GOT3 (cell line): ENCODE measurements at regions not wholly inside any gene's neighbourhood (a gene's known extent, or its start where the extent isn't known, plus 50 kb on each side); places are given as distances from the start of the nearest gene placed in this dataset.
"Not testable (repeated sequence)": the region's sequence is repeated elsewhere in the genome, so short reads cannot be mapped to it uniquely, and the experiment has no call there.

Source experiments
- DNase-seq: peaks from one replicate; lab custom pipeline; 2025; ENCODE audit warnings: mixed read lengths; lab: John Stamatoyannopoulos, UW

DNA sequence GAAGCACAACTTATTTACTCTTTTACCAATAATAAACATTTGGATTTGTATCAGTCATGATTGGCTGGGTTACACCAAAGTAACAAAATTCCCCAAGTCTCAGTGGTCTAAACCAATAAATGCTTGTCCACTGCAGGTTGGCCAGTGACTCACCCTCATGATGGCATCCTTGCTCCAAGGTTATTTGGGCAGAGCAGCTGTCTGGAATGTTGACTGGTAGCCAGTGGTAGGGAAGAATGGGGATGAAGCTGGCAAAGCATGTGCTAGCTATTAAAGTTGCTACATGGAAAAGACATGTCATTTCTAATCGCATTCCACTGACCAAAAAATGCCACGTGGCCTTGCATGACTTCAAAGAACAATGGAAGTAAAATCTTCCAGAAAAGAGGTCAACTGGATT, 1168.7 kb upstream of the CELF2 start:
- DNase-seq = no peak

- no peak for DNase-seq
Observed at GRCh38 chr10:9850415-9850814, 1167.3 kb upstream of the CELF2 start.

GRCh38 chr10:9851808-9852207, 1165.9 kb upstream of the CELF2 start:
- no peak for DNase-seq

GRCh38 chr10:9853405-9854355, 1164.0 kb upstream of the CELF2 start:
- no peak for DNase-seq

DNA sequence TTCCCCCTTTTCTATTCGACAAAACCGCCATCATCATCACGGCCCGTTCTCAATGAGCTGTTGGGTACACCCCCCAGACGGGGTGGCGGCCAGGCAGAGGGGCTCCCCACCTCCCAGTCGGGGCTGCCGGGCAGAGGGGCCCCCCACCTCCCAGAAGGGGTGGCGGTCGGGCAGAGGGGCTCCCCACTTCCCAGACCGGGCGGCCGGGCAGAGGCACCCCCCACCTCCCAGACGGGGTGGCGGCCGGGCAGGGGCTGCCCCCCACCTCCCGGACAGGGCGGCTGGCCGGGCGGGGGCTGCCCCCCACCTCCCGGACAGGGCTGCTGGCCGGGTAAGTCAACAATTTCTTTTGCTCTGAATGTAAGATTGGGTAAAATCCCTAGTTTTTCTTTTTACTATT, 1162.2 kb upstream of the CELF2 start:
- DNase-seq = not testable (repeated sequence)

DNA sequence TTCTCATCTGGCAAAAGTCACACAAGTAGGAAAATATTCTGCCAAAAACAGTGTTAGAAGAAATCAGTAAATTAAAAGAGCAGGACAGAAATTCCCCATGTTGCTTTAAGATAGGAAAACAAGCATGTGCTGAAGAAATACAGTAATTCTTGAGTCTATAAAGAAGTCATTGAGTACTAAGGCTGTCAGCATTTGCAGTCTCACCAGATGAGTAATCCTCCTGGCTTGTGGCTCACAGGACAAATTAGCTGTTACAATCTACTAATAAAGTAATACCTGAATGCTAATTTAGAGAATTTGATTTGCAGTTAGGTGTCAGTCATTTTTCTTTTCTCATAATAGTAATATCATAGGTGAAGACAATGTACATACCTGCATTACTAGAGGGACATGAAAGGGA, 1158.9 kb upstream of the CELF2 start:
- no peak for DNase-seq

GRCh38 chr10:9860045-9860444, 1157.6 kb upstream of the CELF2 start:
- no peak for DNase-seq

- DNase-seq = no peak
Observed at GRCh38 chr10:9863559-9864121, 1154.0 kb upstream of the CELF2 start.

GRCh38 chr10:9868499-9868898, 1149.2 kb upstream of the CELF2 start:
- DNase-seq = no peak

DNA sequence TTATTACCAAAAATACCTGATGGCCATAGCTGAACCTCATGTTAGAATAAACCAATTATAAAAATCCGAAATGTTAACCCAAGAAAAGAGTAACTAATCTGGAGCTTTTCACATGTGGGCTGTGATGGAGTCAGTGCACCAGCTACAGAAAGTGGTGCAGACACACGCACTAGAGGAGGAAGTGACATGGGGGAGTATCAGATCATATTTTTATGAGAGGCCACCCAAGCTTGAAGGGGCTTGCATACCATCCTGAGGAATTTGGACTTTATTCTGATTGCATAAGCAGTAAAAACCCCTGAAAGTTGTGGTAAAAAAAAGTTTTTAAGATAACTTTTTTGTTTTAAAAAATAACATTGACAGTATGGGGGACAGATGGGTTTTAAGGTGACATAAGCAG, 1148.5 kb upstream of the CELF2 start:
- no peak for DNase-seq

DNA sequence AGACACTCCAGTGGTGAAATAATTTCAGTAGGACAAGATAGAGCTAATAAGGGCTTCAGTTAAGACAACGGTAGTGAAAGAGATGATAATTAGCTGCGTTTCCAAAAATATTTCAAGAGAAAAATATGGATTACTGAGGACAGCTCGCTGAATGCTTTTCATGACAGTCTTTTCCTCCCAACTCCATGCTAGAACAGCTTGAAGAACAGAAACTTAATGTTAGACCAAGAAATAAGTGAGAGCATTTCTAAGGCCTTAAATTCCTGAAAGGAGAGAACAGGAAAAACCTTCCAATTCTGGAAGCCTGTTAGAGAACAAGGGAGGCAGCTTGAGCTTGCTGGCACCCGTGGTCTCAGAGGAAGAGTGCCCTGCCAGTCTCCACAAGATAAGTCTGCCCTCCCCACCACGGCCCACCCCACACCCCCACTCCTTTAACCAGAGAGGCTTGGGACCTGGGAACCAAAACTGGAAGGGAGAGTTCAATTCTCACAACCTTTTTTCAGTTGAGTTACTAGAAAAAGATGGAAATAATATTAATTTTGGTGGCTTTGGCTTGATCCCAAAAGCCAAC, 1148.0 kb upstream of the CELF2 start:
- no peak for DNase-seq

DNA sequence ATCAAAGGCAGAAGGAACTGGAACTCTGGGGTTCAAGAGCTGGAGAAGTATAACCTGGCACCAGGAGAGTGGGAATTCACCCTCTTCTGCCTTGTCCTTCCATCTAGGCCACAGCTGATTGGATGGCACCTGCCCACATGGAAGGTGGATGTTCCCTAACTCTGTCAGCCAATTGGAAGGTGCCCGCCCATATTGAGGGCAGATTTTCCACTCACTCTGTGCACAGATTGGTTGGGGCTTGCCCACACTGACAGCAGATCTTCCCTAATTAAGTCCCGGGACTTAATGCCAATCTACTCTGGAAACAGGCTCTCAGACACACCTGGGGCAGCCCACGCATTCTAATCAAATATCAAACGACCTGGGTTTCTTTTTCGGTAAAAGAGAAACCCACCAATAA, 1142.3 kb upstream of the CELF2 start:
- no peak for DNase-seq

DNA sequence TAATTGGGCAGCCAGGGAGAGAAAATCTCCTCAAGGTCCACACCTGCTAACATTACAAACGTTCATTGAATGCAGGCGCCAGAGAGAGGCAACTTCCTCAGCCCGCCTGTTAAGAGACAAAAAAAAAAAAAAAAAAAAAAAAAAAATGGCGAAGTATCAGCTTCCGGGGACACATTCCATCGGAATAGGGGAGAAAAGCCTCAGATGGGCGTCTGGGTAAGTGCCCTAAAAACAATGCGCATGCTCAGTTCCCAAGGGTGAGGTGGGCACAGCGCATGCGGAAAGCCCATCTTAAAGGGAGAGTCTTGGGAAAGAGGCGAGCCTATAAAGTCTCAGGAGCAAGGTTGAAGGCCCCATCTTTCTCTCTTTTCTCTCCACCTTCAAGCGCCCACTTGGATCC, 1139.7 kb upstream of the CELF2 start:
- no peak for DNase-seq

- DNase-seq = no peak
Observed at GRCh38 chr10:9878383-9878782, 1139.3 kb upstream of the CELF2 start.

GRCh38 chr10:9885761-9886160, 1131.9 kb upstream of the CELF2 start:
- no peak for DNase-seq

- no peak for DNase-seq
Observed at GRCh38 chr10:9886772-9887171, 1130.9 kb upstream of the CELF2 start.

DNA sequence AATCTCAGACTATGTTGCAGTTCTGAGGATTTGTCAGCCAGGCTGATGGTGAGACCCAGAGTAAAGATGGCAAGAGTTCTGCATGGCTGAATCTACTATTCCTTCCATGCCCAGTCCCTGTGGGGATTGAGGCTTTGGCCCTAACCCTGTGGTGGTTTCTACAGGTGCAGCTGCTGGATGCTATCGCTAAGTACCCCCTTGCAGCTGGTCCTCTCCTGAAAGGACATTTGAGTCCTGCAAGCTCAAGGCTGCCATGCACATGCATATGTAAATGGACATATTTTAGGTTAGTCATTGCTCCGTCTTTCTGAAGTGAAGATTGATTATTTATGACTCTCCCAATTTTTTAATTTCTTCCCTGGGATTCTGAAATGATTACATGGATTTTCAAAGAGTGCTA, 1122.2 kb upstream of the CELF2 start:
- no peak for DNase-seq

- no peak for DNase-seq
Observed at GRCh38 chr10:9895981-9896380, 1121.7 kb upstream of the CELF2 start.

DNA sequence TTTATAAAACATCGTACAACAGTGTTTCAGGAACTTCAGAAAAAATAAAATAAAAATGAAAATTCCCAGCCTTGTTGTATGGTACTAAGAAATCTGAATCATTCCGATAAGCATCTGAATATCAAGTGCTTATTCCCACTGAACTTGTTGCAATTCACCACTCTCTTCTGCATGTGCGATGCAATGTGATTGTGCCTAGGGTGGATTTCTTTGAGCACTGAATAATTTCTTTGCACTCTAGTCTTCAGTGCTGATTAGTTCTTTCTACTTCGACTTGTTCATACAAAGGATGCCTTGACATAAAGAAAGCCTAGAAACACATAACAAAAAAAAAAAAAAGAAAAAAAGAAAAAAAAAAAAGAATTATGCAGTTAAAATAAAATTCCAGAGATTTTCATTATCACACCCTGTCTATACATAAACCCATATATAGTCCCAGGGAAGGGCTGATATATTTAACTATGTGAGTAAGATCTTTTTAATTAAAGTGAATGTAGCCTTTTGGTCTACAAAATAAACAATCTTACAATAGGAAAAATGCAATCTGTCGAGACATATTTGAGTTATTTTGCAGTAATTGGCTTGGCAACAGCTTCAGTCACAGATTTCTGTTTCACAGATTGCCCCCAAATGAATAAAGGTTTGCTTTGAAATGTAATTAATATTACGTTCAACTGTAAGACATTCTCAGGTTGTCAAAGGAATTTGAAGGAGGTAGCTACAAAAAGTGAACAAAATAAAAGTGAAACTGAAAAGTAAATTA, 1118.9 kb upstream of the CELF2 start:
- DNase-seq = no peak

DNA sequence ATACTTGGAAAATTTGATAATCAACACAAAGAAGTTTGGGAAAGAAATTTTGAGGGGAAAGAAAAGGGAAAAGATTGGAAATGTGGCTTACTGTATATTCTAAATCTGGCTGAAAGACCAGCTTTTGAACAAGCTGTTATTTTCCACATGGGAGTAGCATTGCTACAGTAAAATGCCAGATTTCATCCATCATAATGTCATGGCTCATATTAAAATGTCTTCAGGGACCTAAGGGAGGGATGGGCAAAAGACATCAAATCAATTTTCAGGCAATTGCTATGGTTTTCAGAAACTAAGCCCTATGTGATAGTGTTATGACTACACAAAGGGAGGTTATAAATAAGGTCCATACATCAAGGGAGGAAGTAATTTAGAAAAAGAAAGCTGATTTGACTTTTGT, 1116.9 kb upstream of the CELF2 start:
- DNase-seq = no peak

GRCh38 chr10:9901971-9902370, 1115.7 kb upstream of the CELF2 start:
- DNase-seq = no peak

DNA sequence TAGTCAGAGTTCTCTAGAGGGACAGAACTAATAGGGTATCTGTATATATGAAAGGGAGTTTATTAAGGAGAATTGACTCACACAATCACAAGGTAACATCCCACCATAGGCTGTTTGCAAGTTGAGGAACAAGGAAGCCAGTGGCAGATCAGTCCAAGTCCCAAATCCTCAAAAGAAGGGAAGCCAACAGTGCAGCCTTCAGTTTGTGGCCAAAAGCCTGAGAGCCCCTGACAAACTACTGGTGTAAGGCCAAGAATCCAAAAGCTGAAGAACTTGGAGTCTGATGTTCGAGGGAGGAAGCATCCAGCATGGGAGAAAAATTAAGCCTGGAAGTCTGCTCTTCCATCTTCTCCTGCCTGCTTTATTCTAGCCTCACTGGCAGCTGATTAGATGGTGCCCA, 1107.2 kb upstream of the CELF2 start:
- DNase-seq = no peak

DNA sequence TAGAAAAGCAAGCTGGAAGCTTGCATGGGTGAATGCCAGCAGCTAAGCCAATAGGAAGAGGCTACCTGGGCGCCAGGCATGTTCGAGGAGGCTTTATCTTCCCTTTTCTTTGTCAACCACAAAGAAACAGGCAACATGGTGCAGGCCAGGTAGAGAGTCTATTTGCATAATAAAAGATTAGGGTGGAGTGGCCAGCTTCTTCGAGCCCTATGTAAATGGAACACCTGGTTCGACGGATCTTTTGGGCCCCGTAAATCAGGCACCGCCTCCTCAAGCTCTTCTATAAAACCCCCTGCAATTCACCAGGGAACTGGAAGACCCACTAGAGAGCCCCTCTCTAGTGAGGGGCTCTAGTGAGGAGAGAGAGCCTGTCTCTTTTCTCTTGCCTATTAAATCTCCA, 1106.2 kb upstream of the CELF2 start:
- DNase-seq = no peak
